ENCODE measurements at regions not wholly inside any gene's neighbourhood (a gene's known extent, or its start where the extent isn't known, plus 50 kb on each side); places are given as distances from the start of the nearest gene placed in this dataset.

GRCh38 chr11:82321206-82321605 lies 412.5 kb downstream of the FAM181B start:
- H3K27me3 Mint-ChIP-seq = no peaks in the 10 kb centered on the region
- H3K4me1 ChIP-seq (ENCODE audit: insufficient read depth, low read length) = no peaks in the 10 kb centered on the region
- intact Hi-C loops (cut with DNase I, micrococcal nuclease) = no loop called here

GRCh38 chr11:82315093-82315492 lies 418.6 kb downstream of the FAM181B start:
- H3K27me3 Mint-ChIP-seq = no peaks in the 10 kb centered on the region
- no peak for ATAC-seq (ENCODE audit: poor library complexity)
- no peaks in the 10 kb centered on the region for H3K36me3 ChIP-seq (ENCODE audit: insufficient read depth, low read length)
- intact Hi-C loops (cut with DNase I, micrococcal nuclease) = no loop called here
- no peak overlapping the region for H3K4me3 Mint-ChIP-seq
- no peaks in the 10 kb centered on the region for H3K4me1 ChIP-seq (ENCODE audit: insufficient read depth, low read length)
- H3K36me3 Mint-ChIP-seq (ENCODE audit: low read depth) = no peaks in the 10 kb centered on the region
- CTCF ChIA-PET = no interaction called here
- no peak for TF ChIP-seq CTCF (IDR thresholded peaks at IDR 0.05)
- H3K27me3 ChIP-seq (ENCODE audit: control insufficient read depth in 1 of 2, insufficient read depth in 2 of 2, low read length in 2 of 2) = no peaks in the 10 kb centered on the region
- no peak overlapping the region for H3K27ac ChIP-seq (ENCODE audit: low read depth in 1 of 2, low read length in 2 of 2)
- H3K4me3 ChIP-seq (ENCODE audit: low read length) = no peak overlapping the region
- POLR2A ChIA-PET = no interaction called here
- DNase-seq = no peak
- no peaks in the 10 kb centered on the region for H3K9me3 ChIP-seq (ENCODE audit: control insufficient read depth in 1 of 2, insufficient read depth in 1 of 2, low read length in 2 of 2)
- H3K9me3 Mint-ChIP-seq = peaks cover 1% of the 10 kb centered on the region
- no peak overlapping the region for H3K27ac Mint-ChIP-seq
- H3K4me1 Mint-ChIP-seq (ENCODE audit: low read depth) = no peaks in the 10 kb centered on the region

More at GRCh38 chr11:82321206-82321605, 412.5 kb downstream of the FAM181B start:
- Mint-ChIP-seq H3K36me3 (ENCODE audit: low read depth) (no peaks in the 10 kb centered on the region), H3K27ac (no peak overlapping the region), H3K4me3 (no peak overlapping the region), H3K4me1 (ENCODE audit: low read depth) (no peaks in the 10 kb centered on the region), H3K9me3 (peaks cover 2% of the 10 kb centered on the region)
- no peak for TF ChIP-seq CTCF (IDR thresholded peaks at IDR 0.05)
- no peak overlapping the region for H3K4me3 ChIP-seq (ENCODE audit: low read length)
- H3K27me3 ChIP-seq (ENCODE audit: control insufficient read depth in 1 of 2, insufficient read depth in 2 of 2, low read length in 2 of 2) = no peaks in the 10 kb centered on the region
- ChIA-PET CTCF (no interaction called here), POLR2A (no interaction called here)
- H3K36me3 ChIP-seq (ENCODE audit: insufficient read depth, low read length) = no peaks in the 10 kb centered on the region
- ATAC-seq (ENCODE audit: poor library complexity) (no peak), DNase-seq (no peak)
- no peak overlapping the region for H3K27ac ChIP-seq (ENCODE audit: low read depth in 1 of 2, low read length in 2 of 2)
- H3K9me3 ChIP-seq (ENCODE audit: control insufficient read depth in 1 of 2, insufficient read depth in 1 of 2, low read length in 2 of 2) = no peaks in the 10 kb centered on the region

- no peak for TF ChIP-seq CTCF (IDR thresholded peaks at IDR 0.05)
- Histone ChIP-seq H3K36me3 (ENCODE audit: insufficient read depth, low read length) (no peaks in the 10 kb centered on the region), H3K27me3 (ENCODE audit: control insufficient read depth in 1 of 2, insufficient read depth in 2 of 2, low read length in 2 of 2) (no peaks in the 10 kb centered on the region), H3K9me3 (ENCODE audit: control insufficient read depth in 1 of 2, insufficient read depth in 1 of 2, low read length in 2 of 2) (peaks cover 0 to 5% of the 10 kb centered on the region in 2 experiments), H3K4me1 (ENCODE audit: insufficient read depth, low read length) (no peaks in the 10 kb centered on the region), H3K27ac (ENCODE audit: low read depth in 1 of 2, low read length in 2 of 2) (no peak overlapping the region), H3K4me3 (ENCODE audit: low read length) (no peak overlapping the region)
- ChIA-PET CTCF (no interaction called here), POLR2A (no interaction called here)
- ATAC-seq (ENCODE audit: poor library complexity) (no peak), DNase-seq (no peak)
- Mint-ChIP-seq H3K9me3 (no peaks in the 10 kb centered on the region), H3K27me3 (no peaks in the 10 kb centered on the region), H3K27ac (no peak overlapping the region), H3K4me3 (no peak overlapping the region), H3K36me3 (ENCODE audit: low read depth) (no peaks in the 10 kb centered on the region), H3K4me1 (ENCODE audit: low read depth) (no peaks in the 10 kb centered on the region)
- intact Hi-C loops (cut with DNase I, micrococcal nuclease) = no loop called here
These were observed 424.7 kb downstream of the FAM181B start for GRCh38 chr11:82308979-82309378.

Measured in CD4-positive, alpha-beta T cell (primary cell).